HCT116 (cell line): ENCODE measurements at regions not wholly inside any gene's neighbourhood (a gene's known extent, or its start where the extent isn't known, plus 50 kb on each side); places are given as distances from the start of the nearest gene placed in this dataset.

Experiments
- ATAC-seq: fragments of 200-7000 bp; cut with Tn5 transposase; 2 replicates; pipeline ENCODE4 v1.9.1; 2020; ENCODE audit warnings: mild to moderate bottlenecking, moderate library complexity
- BruUV-seq: library from RNA; stranded (reverse); fragments of 400-500 nt; replicated peaks from 2 replicates; lab custom pipeline; 2021; lab: Mats Ljungman, UMichigan
- CTCF ChIA-PET: fragments of 300-600 bp; sonication (Branson Sonifier 250); formaldehyde crosslinking; loops from one replicate; lab custom pipeline; 2021; ENCODE audit warnings: antibody characterized with exemption; lab: Charles Lee
- POLR2A ChIA-PET: fragments of 300-600, 350-600 bp; sonication (Branson Sonifier 250); formaldehyde crosslinking; loops from one replicate; lab custom pipeline; 2021; ENCODE audit warnings: antibody characterized with exemption; lab: Charles Lee
- RAD21 ChIA-PET, 2 experiments: fragments of 300-600 bp; sonication (Branson Sonifier 250); formaldehyde crosslinking; loops; one replicate each; lab custom pipeline; 2023; ENCODE audit warnings: low total read pairs in 2 of 2; ENCODE audit not compliant: uncharacterized antibody in 2 of 2, unreplicated experiment in 2 of 2, low non-redundant PET in 1 of 2; lab: Charles Lee
- DNase-seq: peaks from one replicate; pipeline ENCODE4 v3.0.0-alpha.2; 2010; ENCODE audit warnings: low read depth, low spot score
- H2AFZ ChIP-seq: fragments of 200-600 bp; shearing (Covaris generic), sonication (generic); 2 replicates; pipeline ENCODE4 v1.6.1; 2017; ENCODE audit warnings: low read depth, mixed run types, mixed read lengths, antibody characterized with exemption, low read length; ENCODE audit not compliant: poor library complexity, severe bottlenecking
- H3K27ac ChIP-seq: 2 replicates; pipeline ENCODE4 v1.5.1; 2012; ENCODE audit warnings: low read depth, low read length
- H3K27me3 ChIP-seq: fragments of 200-600 bp; sonication (generic); 2 replicates; pipeline ENCODE4 v1.6.1; 2016; ENCODE audit warnings: mixed run types, low read length, mixed read lengths; ENCODE audit not compliant: insufficient read depth
- H3K36me3 ChIP-seq, 2 experiments: fragments of 200-500 bp in 1 of 2; fragments of 200-600 bp in 1 of 2; sonication (Bioruptor generic) in 1 of 2; sonication (generic) in 1 of 2; 2 replicates each; pipeline versions ENCODE4 v1.5.1 to v1.6.1; 2014 to 2016; ENCODE audit warnings: low read length in 2 of 2, inconsistent platforms in 1 of 2, mixed read lengths in 1 of 2, mixed run types in 1 of 2; ENCODE audit not compliant: insufficient read depth in 2 of 2, control insufficient read depth in 1 of 2
- H3K4me1 ChIP-seq, 2 experiments: fragments of 200-600 bp in 1 of 2; sonication (generic) in 1 of 2; 2 replicates each; pipeline versions ENCODE4 v1.5.1 to v1.6.1; 2012 to 2017; ENCODE audit warnings: low read length in 2 of 2, inconsistent platforms in 1 of 2, mild to moderate bottlenecking in 1 of 2, mixed read lengths in 1 of 2, mixed run types in 1 of 2, moderate library complexity in 1 of 2; ENCODE audit not compliant: insufficient read depth in 2 of 2, control insufficient read depth in 1 of 2
- H3K4me2 ChIP-seq: fragments of 200-600 bp; sonication (generic); 2 replicates; pipeline ENCODE4 v1.6.1; 2017; ENCODE audit warnings: mixed run types, low read length, mixed read lengths
- H3K4me3 ChIP-seq, 2 experiments: fragments of 200-600 bp in 1 of 2; sonication (generic) in 1 of 2; replicated peaks in 1 of 2; 2 replicates each; pipeline ENCODE4 v1.5.1; 2011 to 2016; ENCODE audit warnings: low read length in 2 of 2, control low read depth in 1 of 2, low read depth in 1 of 2, mild to moderate bottlenecking in 1 of 2, mixed read lengths in 1 of 2, mixed run types in 1 of 2
- H3K79me2 ChIP-seq: fragments of 200-600 bp; sonication (generic); 2 replicates; pipeline ENCODE4 v1.6.1; 2017; ENCODE audit warnings: mild to moderate bottlenecking, mixed run types, low read length, moderate library complexity, mixed read lengths; ENCODE audit not compliant: insufficient read depth
- H3K9ac ChIP-seq: fragments of 200-600 bp; sonication (generic); 2 replicates; pipeline ENCODE4 v1.6.1; 2016; ENCODE audit warnings: low read length, mixed read lengths
- H3K9me2 ChIP-seq: fragments of 200-600 bp; sonication (generic), shearing (Covaris generic); 2 replicates; pipeline ENCODE4 v1.6.1; 2017; ENCODE audit warnings: mixed run types, mild to moderate bottlenecking, moderate library complexity; ENCODE audit not compliant: insufficient read depth
- H3K9me3 ChIP-seq, 2 experiments: fragments of 200-500 bp in 1 of 2; fragments of 200-600 bp in 1 of 2; sonication (Bioruptor generic) in 1 of 2; sonication (generic) in 1 of 2; 2 replicates each; pipeline ENCODE4 v1.6.1; 2014 to 2017; ENCODE audit warnings: low read length in 2 of 2, mixed read lengths in 2 of 2, inconsistent platforms in 1 of 2, low read depth in 1 of 2, mild to moderate bottlenecking in 1 of 2, mixed run types in 1 of 2, moderate library complexity in 1 of 2; ENCODE audit not compliant: control insufficient read depth in 1 of 2, insufficient read depth in 1 of 2
- H4K20me1 ChIP-seq: fragments of 200-600 bp; sonication (generic), shearing (Covaris generic); 2 replicates; pipeline ENCODE4 v1.6.1; 2017; ENCODE audit warnings: mixed run types, mild to moderate bottlenecking, moderate library complexity; ENCODE audit not compliant: insufficient read depth
- CEBPB ChIP-seq: IDR thresholded peaks from 2 replicates; pipeline ENCODE4 v1.6.1; 2012; ENCODE audit warnings: low read depth
- EGR1 ChIP-seq: IDR thresholded peaks from 2 replicates; pipeline ENCODE4 v1.6.1; 2012; ENCODE audit warnings: low read depth
- ELF1 ChIP-seq: IDR thresholded peaks from 2 replicates; pipeline ENCODE4 v1.6.1; 2012; ENCODE audit warnings: low read depth, borderline replicate concordance
- EZH2 ChIP-seq: fragments of 200-600 bp; sonication (generic); IDR thresholded peaks from 2 replicates; pipeline ENCODE4 v1.6.1; 2017; ENCODE audit warnings: antibody characterized with exemption, mixed run types
- JUND ChIP-seq: IDR thresholded peaks from 2 replicates; pipeline ENCODE4 v1.6.1; 2012
- RAD21 ChIP-seq: IDR thresholded peaks from 2 replicates; pipeline ENCODE4 v1.6.1; 2012; ENCODE audit warnings: low read depth, mild to moderate bottlenecking
- SIN3A ChIP-seq: IDR thresholded peaks from 2 replicates; pipeline ENCODE4 v1.6.1; 2012; ENCODE audit warnings: low read depth
- SP1 ChIP-seq: IDR thresholded peaks from 2 replicates; pipeline ENCODE4 v1.6.1; 2012; ENCODE audit warnings: low read depth
- ZFX ChIP-seq: fragments of 450-650 bp; IDR thresholded peaks from 2 replicates; pipeline ENCODE4 v1.6.1; 2017
- intact Hi-C: fragments of 100-400 bp; cut with micrococcal nuclease; formaldehyde crosslinking; loops from 2 replicates; pipeline ENCODE4 v1.10.0; 2022
- TF ChIP-seq, protein P1 (sequence below): IDR thresholded peaks from 2 replicates; pipeline ENCODE4 v1.6.1; 2011; ENCODE audit warnings: mild to moderate bottlenecking, low read length, moderate library complexity; ENCODE audit not compliant: insufficient replicate concordance; ENCODE audit errors: extremely low read depth
- TF ChIP-seq, protein P2 (sequence below): IDR thresholded peaks from 2 replicates; pipeline ENCODE4 v1.6.1; 2012
- TF ChIP-seq, protein P3 (sequence below): IDR thresholded peaks from 2 replicates; pipeline ENCODE4 v1.6.1; 2012

DNA sequence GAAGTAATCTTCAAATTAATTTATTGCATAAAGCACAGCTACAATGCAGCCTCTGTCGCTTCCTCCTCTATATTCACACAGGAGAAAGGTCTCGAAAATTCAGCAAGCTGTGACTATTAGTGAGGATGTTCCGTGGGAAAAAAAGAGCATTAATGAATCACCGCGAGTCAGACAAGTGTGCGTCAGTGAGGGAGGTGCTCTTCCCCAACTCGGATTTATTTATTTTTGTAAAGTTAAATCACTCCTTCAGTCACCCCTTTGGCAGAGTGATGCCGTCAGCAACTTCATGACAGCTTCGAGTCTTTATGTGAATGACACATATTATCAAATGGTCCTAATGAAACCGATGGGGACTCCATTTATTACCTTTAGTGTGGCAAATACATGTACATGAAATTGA, 648.9 kb upstream of the SALL3 start:
- no peak for ATAC-seq
- no peak overlapping the region for H3K9ac ChIP-seq
- H3K9me3 ChIP-seq: peaks cover 12 to 27% of the 10 kb centered on the region in 2 experiments; a peak in 2 of 4 replicates
- no peak overlapping the region for H3K27ac ChIP-seq
- no peaks in the 10 kb centered on the region for H4K20me1 ChIP-seq
- DNase-seq: no peak
- intact Hi-C loops: no loop called here
- H3K27me3 ChIP-seq: no peaks in the 10 kb centered on the region
- H3K36me3 ChIP-seq: no peaks in the 10 kb centered on the region
- ChIA-PET RAD21 (no interaction called here), POLR2A (no interaction called here), CTCF (no interaction called here)
- H2AFZ ChIP-seq: no peak overlapping the region
- no peaks in the 10 kb centered on the region for H3K9me2 ChIP-seq
- TF ChIP-seq CEBPB (no peak), EGR1 (no peak), ELF1 (no peak), JUND (no peak), EZH2 (no peak), SIN3A (no peak), RAD21 (no peak), SP1 (no peak), ZFX (no peak)
- TF ChIP-seq, protein P1, sequence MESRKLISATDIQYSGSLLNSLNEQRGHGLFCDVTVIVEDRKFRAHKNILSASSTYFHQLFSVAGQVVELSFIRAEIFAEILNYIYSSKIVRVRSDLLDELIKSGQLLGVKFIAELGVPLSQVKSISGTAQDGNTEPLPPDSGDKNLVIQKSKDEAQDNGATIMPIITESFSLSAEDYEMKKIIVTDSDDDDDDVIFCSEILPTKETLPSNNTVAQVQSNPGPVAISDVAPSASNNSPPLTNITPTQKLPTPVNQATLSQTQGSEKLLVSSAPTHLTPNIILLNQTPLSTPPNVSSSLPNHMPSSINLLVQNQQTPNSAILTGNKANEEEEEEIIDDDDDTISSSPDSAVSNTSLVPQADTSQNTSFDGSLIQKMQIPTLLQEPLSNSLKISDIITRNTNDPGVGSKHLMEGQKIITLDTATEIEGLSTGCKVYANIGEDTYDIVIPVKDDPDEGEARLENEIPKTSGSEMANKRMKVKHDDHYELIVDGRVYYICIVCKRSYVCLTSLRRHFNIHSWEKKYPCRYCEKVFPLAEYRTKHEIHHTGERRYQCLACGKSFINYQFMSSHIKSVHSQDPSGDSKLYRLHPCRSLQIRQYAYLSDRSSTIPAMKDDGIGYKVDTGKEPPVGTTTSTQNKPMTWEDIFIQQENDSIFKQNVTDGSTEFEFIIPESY: no peak
- TF ChIP-seq, protein P2, sequence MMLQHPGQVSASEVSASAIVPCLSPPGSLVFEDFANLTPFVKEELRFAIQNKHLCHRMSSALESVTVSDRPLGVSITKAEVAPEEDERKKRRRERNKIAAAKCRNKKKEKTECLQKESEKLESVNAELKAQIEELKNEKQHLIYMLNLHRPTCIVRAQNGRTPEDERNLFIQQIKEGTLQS: no peak
- TF ChIP-seq, protein P3, sequence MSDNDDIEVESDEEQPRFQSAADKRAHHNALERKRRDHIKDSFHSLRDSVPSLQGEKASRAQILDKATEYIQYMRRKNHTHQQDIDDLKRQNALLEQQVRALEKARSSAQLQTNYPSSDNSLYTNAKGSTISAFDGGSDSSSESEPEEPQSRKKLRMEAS: no peak
- H3K4me2 ChIP-seq: no peak overlapping the region
- H3K4me3 ChIP-seq: no peak overlapping the region
- no TSS peak for BruUV-seq
- no peaks in the 10 kb centered on the region for H3K4me1 ChIP-seq
- H3K79me2 ChIP-seq: no peaks in the 10 kb centered on the region
